A673 (cell line): ENCODE measurements at regions not wholly inside any gene's neighbourhood (a gene's known extent, or its start where the extent isn't known, plus 50 kb on each side); places are given as distances from the start of the nearest gene placed in this dataset.

ENCODE experiments used
- BruUV-seq: library from RNA; stranded (reverse); fragments of 400-500 nt; replicated peaks from 2 replicates; lab custom pipeline; 2021; lab: Mats Ljungman, UMichigan
- CTCF ChIA-PET: fragments of 300-600 bp; sonication (Branson Sonifier 250); formaldehyde crosslinking; loops from one replicate; lab custom pipeline; 2022; ENCODE audit warnings: antibody characterized with exemption; lab: Charles Lee
- POLR2A ChIA-PET: fragments of 300-600 bp; sonication (Branson Sonifier 250); formaldehyde crosslinking; loops from one replicate; lab custom pipeline; 2022; ENCODE audit warnings: antibody characterized with exemption; ENCODE audit not compliant: low non-redundant PET; lab: Charles Lee
- DNase-seq: peaks from one replicate; pipeline ENCODE4 v3.0.0-alpha.2; 2015; ENCODE audit warnings: low spot score
- H3K27ac ChIP-seq: fragments of 200-600 bp; sonication (generic); 2 replicates; pipeline ENCODE4 v1.5.1; 2016; ENCODE audit warnings: mixed run types, low read depth, mild to moderate bottlenecking, mixed read lengths, antibody characterized with exemption, low read length; ENCODE audit not compliant: poor library complexity, severe bottlenecking
- H3K27me3 ChIP-seq: fragments of 200-600 bp; sonication (generic); replicated peaks from 2 replicates; pipeline ENCODE4 v1.6.1; 2017; ENCODE audit warnings: mixed run types, low read depth, mild to moderate bottlenecking, mixed read lengths, antibody characterized with exemption, low read length; ENCODE audit not compliant: insufficient read depth, poor library complexity
- H3K36me3 ChIP-seq: fragments of 200-600 bp; sonication (generic); 2 replicates; pipeline ENCODE4 v1.6.1; 2016; ENCODE audit warnings: mixed run types, mild to moderate bottlenecking, mixed read lengths, antibody characterized with exemption, low read length; ENCODE audit not compliant: insufficient read depth, poor library complexity, severe bottlenecking
- H3K4me1 ChIP-seq: fragments of 200-600 bp; sonication (generic); 2 replicates; pipeline ENCODE4 v1.6.1; 2017; ENCODE audit warnings: mixed run types, mild to moderate bottlenecking, mixed read lengths, antibody characterized with exemption, low read length; ENCODE audit not compliant: insufficient read depth, poor library complexity, severe bottlenecking
- H3K4me3 ChIP-seq: fragments of 200-600 bp; sonication (generic); 2 replicates; pipeline ENCODE4 v1.5.1; 2016; ENCODE audit warnings: low read depth, mixed run types, mild to moderate bottlenecking, mixed read lengths, low read length; ENCODE audit not compliant: poor library complexity, severe bottlenecking
- H3K9me3 ChIP-seq: fragments of 200-600 bp; sonication (generic); 2 replicates; pipeline ENCODE4 v1.6.1; 2016; ENCODE audit warnings: mixed run types, low read depth, mild to moderate bottlenecking, mixed read lengths, antibody characterized with exemption, low read length; ENCODE audit not compliant: poor library complexity, severe bottlenecking
- EZH2 ChIP-seq: fragments of 200-600 bp; sonication (generic); IDR thresholded peaks from 2 replicates; pipeline ENCODE4 v1.6.1; 2017; ENCODE audit warnings: borderline replicate concordance, low read depth, mild to moderate bottlenecking, mixed read lengths, antibody characterized with exemption, low read length; ENCODE audit not compliant: poor library complexity, severe bottlenecking
- intact Hi-C: fragments of 100-400 bp; cut with micrococcal nuclease; formaldehyde crosslinking; loops from one replicate; pipeline ENCODE4 v1.10.0; 2022; ENCODE audit not compliant: unreplicated experiment
- TF ChIP-seq, protein P1 (sequence below): fragments of 300-800, 200-600 bp; sonication (generic); conservative IDR thresholded peaks from 2 replicates; pipeline ENCODE4 v1.5.1; 2017; ENCODE audit warnings: low read depth, mild to moderate bottlenecking, antibody characterized with exemption, low read length, moderate library complexity, mixed read lengths

DNA sequence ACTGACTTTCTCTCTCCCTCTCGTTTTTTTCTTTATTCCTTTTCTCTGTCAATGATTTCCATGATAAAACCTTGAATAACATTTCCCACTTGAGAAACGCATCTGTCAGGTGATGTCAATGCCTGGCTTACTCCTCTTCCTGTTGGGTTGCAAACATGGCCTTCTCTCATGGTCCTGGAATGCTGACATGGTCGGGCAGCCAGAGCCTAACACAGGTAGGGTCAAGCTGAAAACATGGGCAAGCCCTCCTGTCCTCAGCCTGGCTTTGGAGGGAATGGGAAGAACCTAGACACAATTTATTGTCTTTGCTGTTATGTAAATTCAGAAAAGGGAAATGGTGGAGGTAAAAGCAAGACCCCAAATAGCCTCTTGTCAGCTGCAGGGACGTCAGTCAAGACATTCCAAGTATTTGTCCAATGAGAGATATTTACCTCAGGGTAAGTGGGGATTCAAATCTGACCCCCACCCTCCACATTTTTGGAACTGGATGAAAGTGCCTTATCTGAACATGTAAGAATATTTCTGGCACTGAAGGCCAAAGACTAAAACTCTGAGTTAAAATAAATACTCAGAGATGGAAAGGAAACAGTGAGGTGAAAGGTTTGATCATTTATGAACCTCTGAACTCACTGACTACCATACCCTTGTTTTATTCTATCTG lies 473.8 kb downstream of the SPRY1 start:
- ChIA-PET POLR2A (interaction anchor here (0.7 kb wide), 1 partner anchor 64 kb away, joined by 3 read pairs; no protein-coding TSS in a partner anchor), CTCF (no interaction called here)
- H3K27ac ChIP-seq, result no peak overlapping the region
- H3K36me3 ChIP-seq, result no peaks in the 10 kb centered on the region
- BruUV-seq, result no TSS peak
- TF ChIP-seq, protein P1, sequence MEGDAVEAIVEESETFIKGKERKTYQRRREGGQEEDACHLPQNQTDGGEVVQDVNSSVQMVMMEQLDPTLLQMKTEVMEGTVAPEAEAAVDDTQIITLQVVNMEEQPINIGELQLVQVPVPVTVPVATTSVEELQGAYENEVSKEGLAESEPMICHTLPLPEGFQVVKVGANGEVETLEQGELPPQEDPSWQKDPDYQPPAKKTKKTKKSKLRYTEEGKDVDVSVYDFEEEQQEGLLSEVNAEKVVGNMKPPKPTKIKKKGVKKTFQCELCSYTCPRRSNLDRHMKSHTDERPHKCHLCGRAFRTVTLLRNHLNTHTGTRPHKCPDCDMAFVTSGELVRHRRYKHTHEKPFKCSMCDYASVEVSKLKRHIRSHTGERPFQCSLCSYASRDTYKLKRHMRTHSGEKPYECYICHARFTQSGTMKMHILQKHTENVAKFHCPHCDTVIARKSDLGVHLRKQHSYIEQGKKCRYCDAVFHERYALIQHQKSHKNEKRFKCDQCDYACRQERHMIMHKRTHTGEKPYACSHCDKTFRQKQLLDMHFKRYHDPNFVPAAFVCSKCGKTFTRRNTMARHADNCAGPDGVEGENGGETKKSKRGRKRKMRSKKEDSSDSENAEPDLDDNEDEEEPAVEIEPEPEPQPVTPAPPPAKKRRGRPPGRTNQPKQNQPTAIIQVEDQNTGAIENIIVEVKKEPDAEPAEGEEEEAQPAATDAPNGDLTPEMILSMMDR, result no peak
- TF ChIP-seq EZH2, result no peak
- intact Hi-C loops, result no loop called here
- no peak for DNase-seq
- no peaks in the 10 kb centered on the region for H3K9me3 ChIP-seq
- no peak overlapping the region for H3K4me3 ChIP-seq
- H3K27me3 ChIP-seq, result no peaks in the 10 kb centered on the region
- H3K4me1 ChIP-seq, result no peaks in the 10 kb centered on the region

DNA sequence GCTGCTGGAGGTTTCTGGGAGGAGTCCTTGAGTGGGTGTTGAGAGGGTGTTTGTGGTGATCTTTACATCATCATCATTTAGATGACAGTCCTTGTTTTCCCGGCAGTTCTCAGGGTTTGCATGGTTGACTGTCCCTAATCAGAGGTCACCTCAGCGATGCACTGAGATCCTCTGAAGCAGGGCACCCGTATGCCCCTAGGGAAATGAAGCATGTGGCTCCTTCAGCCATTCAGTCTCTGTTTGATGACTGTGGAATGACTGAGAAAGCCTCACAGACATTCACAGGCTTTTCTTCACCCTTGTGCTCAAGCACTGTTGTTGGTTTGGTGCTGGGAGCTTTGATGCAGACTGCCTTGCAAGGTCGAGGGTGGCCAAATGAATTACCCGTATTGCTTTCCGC lies 474.7 kb downstream of the SPRY1 start:
- TF ChIP-seq, protein P1, result no peak
- TF ChIP-seq EZH2, result no peak
- POLR2A ChIA-PET, result no interaction called here
- peaks cover under 1% of the 10 kb centered on the region for H3K4me1 ChIP-seq
- intact Hi-C loops, result no loop called here
- no TSS peak for BruUV-seq
- no peaks in the 10 kb centered on the region for H3K9me3 ChIP-seq
- CTCF ChIA-PET, result no interaction called here
- H3K36me3 ChIP-seq, result no peaks in the 10 kb centered on the region
- no peaks in the 10 kb centered on the region for H3K27me3 ChIP-seq
- no peak overlapping the region for H3K4me3 ChIP-seq
- no peak overlapping the region for H3K27ac ChIP-seq
- DNase-seq, result no peak

DNA sequence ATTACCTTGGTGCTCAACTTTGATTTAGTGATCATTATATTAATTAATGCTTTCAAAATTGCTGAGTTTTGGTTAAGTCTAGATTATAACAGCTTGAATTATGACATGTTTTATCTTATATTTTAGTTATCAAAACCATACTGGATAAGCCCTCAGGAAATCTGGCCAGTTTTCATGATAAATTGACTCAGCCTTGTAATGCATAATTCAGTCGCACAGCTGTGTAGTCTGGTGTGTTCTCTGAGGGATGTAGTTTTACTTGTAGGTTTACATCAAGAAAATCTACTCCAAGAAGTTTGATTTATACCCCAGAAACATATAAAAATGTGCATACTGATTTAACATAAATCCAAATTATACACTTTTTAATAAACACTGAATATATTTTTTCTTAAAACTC lies 477.5 kb downstream of the SPRY1 start:
- H3K36me3 ChIP-seq, result no peaks in the 10 kb centered on the region
- H3K27me3 ChIP-seq, result no peaks in the 10 kb centered on the region
- CTCF ChIA-PET, result no interaction called here
- H3K27ac ChIP-seq, result no peak overlapping the region
- H3K4me3 ChIP-seq, result no peak overlapping the region
- no peak for DNase-seq
- no peaks in the 10 kb centered on the region for H3K9me3 ChIP-seq
- intact Hi-C loops, result no loop called here
- peaks cover 6% of the 10 kb centered on the region for H3K4me1 ChIP-seq
- TF ChIP-seq, protein P1, result no peak
- TF ChIP-seq EZH2, result no peak
- POLR2A ChIA-PET, result no interaction called here
- BruUV-seq, result no TSS peak
